HepG2 (cell line): ENCODE measurements at regions not wholly inside any gene's neighbourhood (a gene's known extent, or its start where the extent isn't known, plus 50 kb on each side); places are given as distances from the start of the nearest gene placed in this dataset.

Source experiments
- CREB1 ChIP-seq, 2 experiments: fragments of 450-650 bp in 1 of 2; IDR thresholded peaks; 2 replicates each; pipeline ENCODE4 v1.6.1; 2016 to 2017; ENCODE audit warnings: control low read depth in 1 of 2, mild to moderate bottlenecking in 1 of 2, missing compliant biosample characterization in 1 of 2, missing genetic modification characterization in 1 of 2
- EP300 ChIP-seq, 3 experiments: sonication (generic) in 1 of 3; formaldehyde crosslinking in 1 of 3; IDR thresholded peaks; 2 replicates each; pipeline versions ENCODE4 v1.5.1 to v1.6.1; 2011 to 2020; ENCODE audit warnings: low read depth in 2 of 3, low read length in 2 of 3, borderline replicate concordance in 1 of 3, improper control_type of control experiment in 1 of 3, mild to moderate bottlenecking in 1 of 3, missing genetic modification reagents in 1 of 3, moderate library complexity in 1 of 3
- GABPA ChIP-seq, 2 experiments: IDR thresholded peaks; 2 replicates each; pipeline ENCODE4 v1.6.1; 2011 to 2016; ENCODE audit warnings: low read depth in 2 of 2, low read length in 1 of 2, missing biosample characterization in 1 of 2, missing genetic modification characterization in 1 of 2
- SAP130 ChIP-seq: IDR thresholded peaks from 2 replicates; pipeline ENCODE4 v1.6.1; 2016; ENCODE audit warnings: low read depth
- SP2 ChIP-seq: sonication (generic); formaldehyde crosslinking; IDR thresholded peaks from 2 replicates; pipeline ENCODE4 v1.5.1; 2020; ENCODE audit warnings: mild to moderate bottlenecking, missing genetic modification reagents
- SP5 ChIP-seq: IDR thresholded peaks from 2 replicates; pipeline ENCODE4 v1.6.1; 2016; ENCODE audit warnings: low read depth, borderline replicate concordance
- STAG1 ChIP-seq: sonication (generic); formaldehyde crosslinking; IDR thresholded peaks from 2 replicates; pipeline ENCODE4 v1.4.0; 2020; ENCODE audit warnings: missing genetic modification reagents
- ZNF24 ChIP-seq: fragments of 450-650 bp; IDR thresholded peaks from 2 replicates; pipeline ENCODE4 v1.6.1; 2017; ENCODE audit warnings: antibody characterized with exemption, mild to moderate bottlenecking
- ZSCAN29 ChIP-seq: sonication (generic); formaldehyde crosslinking; conservative IDR thresholded peaks from 2 replicates; pipeline ENCODE4 v1.4.0; 2020; ENCODE audit warnings: mild to moderate bottlenecking, missing genetic modification reagents
- TF ChIP-seq, protein P1 (sequence below), 2 experiments: IDR thresholded peaks; 2 replicates each; pipeline ENCODE4 v1.6.1; 2011 to 2012; ENCODE audit warnings: low read length in 2 of 2, borderline replicate concordance in 1 of 2, low read depth in 1 of 2, mild to moderate bottlenecking in 1 of 2, moderate library complexity in 1 of 2

DNA sequence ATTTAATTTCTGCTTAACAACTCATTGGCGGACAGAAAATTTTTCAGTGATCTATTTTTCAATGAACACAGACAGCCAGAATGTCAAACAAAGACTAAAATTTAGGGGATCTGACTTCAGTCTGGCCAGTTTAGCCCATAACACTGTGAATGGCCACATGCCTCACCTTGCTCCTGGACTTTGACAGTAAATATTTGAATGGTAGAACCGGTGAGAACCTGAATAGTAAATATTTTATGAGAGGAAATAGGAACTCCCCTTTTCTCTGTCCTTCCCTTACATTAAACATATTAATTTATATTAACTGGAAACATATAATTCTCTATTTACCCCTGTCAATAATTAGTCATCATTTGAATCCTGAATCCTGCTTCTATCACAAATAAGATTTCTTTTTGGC lies 942.1 kb downstream of the KCNJ2 start:
- peak; percentile 22; the same call in 1 of the 2 replicates for TF ChIP-seq SAP130 (CRISPR knock-in tag)
- TF ChIP-seq, protein P1, sequence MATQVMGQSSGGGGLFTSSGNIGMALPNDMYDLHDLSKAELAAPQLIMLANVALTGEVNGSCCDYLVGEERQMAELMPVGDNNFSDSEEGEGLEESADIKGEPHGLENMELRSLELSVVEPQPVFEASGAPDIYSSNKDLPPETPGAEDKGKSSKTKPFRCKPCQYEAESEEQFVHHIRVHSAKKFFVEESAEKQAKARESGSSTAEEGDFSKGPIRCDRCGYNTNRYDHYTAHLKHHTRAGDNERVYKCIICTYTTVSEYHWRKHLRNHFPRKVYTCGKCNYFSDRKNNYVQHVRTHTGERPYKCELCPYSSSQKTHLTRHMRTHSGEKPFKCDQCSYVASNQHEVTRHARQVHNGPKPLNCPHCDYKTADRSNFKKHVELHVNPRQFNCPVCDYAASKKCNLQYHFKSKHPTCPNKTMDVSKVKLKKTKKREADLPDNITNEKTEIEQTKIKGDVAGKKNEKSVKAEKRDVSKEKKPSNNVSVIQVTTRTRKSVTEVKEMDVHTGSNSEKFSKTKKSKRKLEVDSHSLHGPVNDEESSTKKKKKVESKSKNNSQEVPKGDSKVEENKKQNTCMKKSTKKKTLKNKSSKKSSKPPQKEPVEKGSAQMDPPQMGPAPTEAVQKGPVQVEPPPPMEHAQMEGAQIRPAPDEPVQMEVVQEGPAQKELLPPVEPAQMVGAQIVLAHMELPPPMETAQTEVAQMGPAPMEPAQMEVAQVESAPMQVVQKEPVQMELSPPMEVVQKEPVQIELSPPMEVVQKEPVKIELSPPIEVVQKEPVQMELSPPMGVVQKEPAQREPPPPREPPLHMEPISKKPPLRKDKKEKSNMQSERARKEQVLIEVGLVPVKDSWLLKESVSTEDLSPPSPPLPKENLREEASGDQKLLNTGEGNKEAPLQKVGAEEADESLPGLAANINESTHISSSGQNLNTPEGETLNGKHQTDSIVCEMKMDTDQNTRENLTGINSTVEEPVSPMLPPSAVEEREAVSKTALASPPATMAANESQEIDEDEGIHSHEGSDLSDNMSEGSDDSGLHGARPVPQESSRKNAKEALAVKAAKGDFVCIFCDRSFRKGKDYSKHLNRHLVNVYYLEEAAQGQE (IDR thresholded peaks at IDR 0.05; ENCODE audit: borderline replicate concordance in 1 of 2, low read depth in 1 of 2, low read length in 2 of 2), result no peak
- TF ChIP-seq GABPA (IDR thresholded peaks at IDR 0.05; ENCODE audit: low read depth, low read length), result no peak
- TF ChIP-seq GABPA (CRISPR knock-in tag; IDR thresholded peaks at IDR 0.05; ENCODE audit: low read depth), result no peak
- TF ChIP-seq SP5 (CRISPR knock-in tag), result no peak
- no peak for TF ChIP-seq STAG1 (CRISPR knock-in tag)
- TF ChIP-seq ZSCAN29, result no peak
- TF ChIP-seq SP2 (CRISPR knock-in tag), result no peak
- TF ChIP-seq CREB1 (IDR thresholded peaks at IDR 0.05), result no peak
- TF ChIP-seq CREB1 (CRISPR knock-in tag; IDR thresholded peaks at IDR 0.05), result no peak
- TF ChIP-seq EP300 (IDR thresholded peaks at IDR 0.05; ENCODE audit: low read depth in 2 of 2, low read length in 2 of 2), result peak in 1 of 2 experiments; percentile 38; a peak in 1 of 4 replicates
- no peak for TF ChIP-seq EP300 (CRISPR knock-in tag; IDR thresholded peaks at IDR 0.05; ENCODE audit: borderline replicate concordance)
- TF ChIP-seq ZNF24, result no peak
